Fibroblast of villous mesenchyme (primary cell): ENCODE measurements at regions not wholly inside any gene's neighbourhood (a gene's known extent, or its start where the extent isn't known, plus 50 kb on each side); places are given as distances from the start of the nearest gene placed in this dataset.

ENCODE experiments used
- DNase-seq: peaks from one replicate; pipeline ENCODE4 v3.0.0-alpha.2; 2010; ENCODE audit warnings: low read depth
- H3K4me3 ChIP-seq: 2 replicates; pipeline ENCODE4 v1.5.1; 2011; ENCODE audit warnings: low read depth, mild to moderate bottlenecking, low read length
- TF ChIP-seq, protein P1 (sequence below): IDR thresholded peaks from 2 replicates; pipeline ENCODE4 v1.5.1; 2012; ENCODE audit warnings: low read depth, mild to moderate bottlenecking, low read length; ENCODE audit not compliant: insufficient read depth

DNA sequence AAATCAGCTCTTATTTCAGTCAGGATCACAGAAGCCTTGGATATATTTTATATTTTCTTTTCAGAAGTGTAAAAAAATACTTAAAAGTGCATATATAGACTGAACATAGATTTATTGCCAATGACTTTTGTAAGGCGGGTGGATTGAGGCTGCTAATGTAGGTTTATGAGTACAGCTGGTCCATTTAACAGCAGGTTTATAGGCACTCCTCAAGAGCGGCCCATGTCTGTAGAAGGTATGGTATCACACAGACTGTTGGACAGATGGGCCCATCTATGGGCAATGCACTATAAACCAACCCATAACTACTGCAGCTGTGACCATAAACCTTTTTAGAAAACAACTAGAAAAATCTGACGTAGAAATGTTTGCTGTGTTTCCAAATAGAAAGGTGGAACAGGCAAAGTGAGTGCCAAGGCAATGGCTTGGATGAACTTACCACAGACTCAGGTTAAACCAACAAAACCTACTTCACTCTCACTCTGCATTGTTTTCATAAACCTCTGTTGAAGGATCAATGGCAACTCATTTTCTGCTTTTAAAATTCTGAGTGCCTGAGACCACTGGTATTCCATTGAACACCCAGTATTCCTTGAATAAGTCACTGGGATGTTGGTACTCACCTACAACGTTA lies 170.6 kb upstream of the EYA4 start:
- TF ChIP-seq, protein P1, sequence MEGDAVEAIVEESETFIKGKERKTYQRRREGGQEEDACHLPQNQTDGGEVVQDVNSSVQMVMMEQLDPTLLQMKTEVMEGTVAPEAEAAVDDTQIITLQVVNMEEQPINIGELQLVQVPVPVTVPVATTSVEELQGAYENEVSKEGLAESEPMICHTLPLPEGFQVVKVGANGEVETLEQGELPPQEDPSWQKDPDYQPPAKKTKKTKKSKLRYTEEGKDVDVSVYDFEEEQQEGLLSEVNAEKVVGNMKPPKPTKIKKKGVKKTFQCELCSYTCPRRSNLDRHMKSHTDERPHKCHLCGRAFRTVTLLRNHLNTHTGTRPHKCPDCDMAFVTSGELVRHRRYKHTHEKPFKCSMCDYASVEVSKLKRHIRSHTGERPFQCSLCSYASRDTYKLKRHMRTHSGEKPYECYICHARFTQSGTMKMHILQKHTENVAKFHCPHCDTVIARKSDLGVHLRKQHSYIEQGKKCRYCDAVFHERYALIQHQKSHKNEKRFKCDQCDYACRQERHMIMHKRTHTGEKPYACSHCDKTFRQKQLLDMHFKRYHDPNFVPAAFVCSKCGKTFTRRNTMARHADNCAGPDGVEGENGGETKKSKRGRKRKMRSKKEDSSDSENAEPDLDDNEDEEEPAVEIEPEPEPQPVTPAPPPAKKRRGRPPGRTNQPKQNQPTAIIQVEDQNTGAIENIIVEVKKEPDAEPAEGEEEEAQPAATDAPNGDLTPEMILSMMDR, result no peak
- DNase-seq, result no peak
- no peak overlapping the region for H3K4me3 ChIP-seq

DNA sequence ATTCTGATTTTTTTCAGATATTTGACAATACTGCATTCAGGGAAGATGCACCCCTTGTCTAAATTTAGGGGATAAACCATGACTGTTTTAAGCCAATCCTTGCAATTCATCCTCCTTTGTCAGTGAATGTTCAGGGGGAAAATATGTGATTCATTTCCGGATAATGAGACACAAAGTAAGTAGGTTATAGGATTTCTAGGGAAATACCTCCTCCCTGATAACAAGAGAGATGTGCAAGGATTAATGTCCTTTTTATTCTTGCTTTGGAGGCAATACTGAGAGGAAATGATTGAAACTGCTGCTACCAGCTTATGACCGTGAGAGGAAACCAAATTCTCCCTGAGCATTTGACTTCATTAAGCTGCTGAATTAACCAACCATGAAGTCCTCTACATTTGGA lies 161.3 kb upstream of the EYA4 start:
- H3K4me3 ChIP-seq, result no peak overlapping the region
- no peak for DNase-seq
- TF ChIP-seq, protein P1, result no peak

DNA sequence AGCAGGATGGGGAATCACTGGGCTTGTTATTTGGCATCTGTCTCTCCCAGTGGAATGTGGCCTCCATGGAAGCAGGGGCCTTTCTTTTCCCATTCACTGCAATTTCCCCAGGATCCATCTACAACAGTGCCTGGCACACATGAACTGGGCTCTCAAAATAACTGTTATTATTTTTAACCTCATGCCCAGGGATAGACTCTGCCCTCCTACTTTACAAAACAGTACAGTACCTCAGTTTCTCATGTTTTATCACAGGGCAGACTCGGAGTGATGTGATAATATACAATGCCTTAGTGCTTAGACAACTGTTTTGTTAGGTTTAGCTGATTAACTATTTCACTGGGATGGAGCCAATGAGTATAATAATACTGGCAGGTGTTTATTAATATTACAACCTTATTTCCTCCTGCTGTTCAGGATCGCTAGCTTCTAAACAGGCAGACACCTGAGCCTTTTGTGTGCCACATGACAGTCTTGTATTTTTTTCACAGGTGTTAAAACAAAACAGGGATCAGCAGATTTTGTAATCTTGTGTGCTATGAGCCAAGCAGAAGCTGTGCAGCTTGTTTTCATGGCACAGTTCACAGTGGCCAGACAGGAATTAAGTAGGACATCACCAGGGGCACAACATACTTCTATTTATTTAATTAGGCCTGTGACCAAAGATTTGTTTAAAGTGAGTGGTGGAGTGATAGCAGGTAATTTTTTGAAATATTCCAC lies 157.7 kb upstream of the EYA4 start:
- TF ChIP-seq, protein P1, result no peak
- no peak overlapping the region for H3K4me3 ChIP-seq
- no peak for DNase-seq

DNA sequence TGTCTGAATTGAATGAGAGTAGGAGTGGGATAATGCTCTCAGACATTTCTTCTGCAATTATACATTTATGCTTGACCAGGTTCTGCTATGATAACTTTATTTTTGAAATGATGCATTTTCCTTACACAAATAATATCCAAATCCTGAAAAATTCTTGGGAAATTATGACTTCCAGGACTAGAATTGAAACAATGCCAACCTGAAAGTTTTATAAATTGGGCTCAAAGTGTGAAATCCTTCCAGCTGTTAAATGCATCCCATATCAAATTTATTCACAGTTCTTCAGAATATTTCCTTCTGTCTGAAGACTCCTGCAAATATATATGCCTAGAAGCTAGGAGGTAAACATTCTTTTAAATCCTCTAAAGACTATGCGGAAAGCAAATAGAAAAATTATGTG lies 155.7 kb upstream of the EYA4 start:
- DNase-seq, result no peak
- H3K4me3 ChIP-seq, result no peak overlapping the region
- TF ChIP-seq, protein P1, result no peak

DNA sequence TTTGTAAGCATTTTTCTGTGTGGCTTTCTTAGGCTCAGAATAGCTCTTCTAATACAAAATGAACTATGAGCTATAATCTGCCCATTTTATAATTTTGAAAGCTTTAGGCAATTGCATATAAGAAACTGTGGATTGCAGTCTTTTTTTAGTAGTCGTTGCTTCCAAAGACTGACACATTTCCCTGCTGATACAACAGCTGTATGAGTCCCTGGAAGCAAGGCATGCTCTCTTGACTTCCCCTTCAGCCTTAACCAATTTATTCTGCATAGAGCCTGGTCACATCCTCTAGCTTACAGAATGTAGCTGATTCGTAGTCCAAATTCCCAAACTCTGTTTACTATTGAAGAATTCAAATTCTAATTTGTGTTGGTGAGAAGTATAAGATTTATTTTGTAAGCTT lies 155.3 kb upstream of the EYA4 start:
- DNase-seq, result no peak
- TF ChIP-seq, protein P1, result no peak
- no peak overlapping the region for H3K4me3 ChIP-seq

DNA sequence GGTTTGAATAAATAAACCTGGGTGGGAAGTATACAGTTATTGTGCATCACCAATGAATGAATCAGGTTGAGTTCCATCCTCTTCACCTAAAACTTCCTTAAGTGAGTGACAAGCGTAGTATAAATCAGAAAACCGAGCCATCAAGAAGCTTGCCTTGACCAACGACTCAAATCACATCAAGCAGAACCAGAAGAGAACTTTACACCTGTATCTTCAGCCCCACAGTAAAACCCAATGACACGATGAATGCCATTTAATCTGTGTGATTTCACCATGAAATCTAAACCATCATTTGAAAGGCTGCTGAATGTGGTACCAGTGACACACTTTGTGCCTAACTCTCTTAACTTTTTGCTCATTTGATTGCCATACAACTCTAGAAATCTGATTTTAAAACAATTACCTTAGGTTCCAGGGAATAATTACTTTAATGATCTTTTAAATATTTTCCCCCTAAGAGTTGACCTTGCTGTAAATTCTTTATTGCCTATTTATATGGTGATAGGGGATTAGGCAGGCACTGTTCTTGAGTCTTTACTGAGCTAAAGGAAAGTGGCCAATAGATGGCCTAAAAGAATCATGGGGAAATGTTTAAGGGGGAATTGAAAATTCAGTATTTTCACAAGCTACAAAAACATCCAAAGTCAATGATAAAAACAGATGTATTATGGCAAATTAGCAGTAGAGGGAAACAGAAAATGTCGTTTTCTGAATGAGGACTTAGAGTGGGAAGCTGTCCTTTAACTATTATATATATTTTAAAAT lies 152.0 kb upstream of the EYA4 start:
- TF ChIP-seq, protein P1, result no peak
- no peak for DNase-seq
- no peak overlapping the region for H3K4me3 ChIP-seq
